H1 (cell line): ENCODE measurements at regions not wholly inside any gene's neighbourhood (a gene's known extent, or its start where the extent isn't known, plus 50 kb on each side); places are given as distances from the start of the nearest gene placed in this dataset.

Source experiments
- CTCF ChIA-PET: fragments of 300-600 bp; sonication (Branson Sonifier 250); formaldehyde crosslinking; loops from one replicate; lab custom pipeline; 2021; ENCODE audit not compliant: partially characterized antibody; lab: Charles Lee
- POLR2A ChIA-PET: fragments of 300-600 bp; sonication (Branson Sonifier 250); formaldehyde crosslinking; loops from one replicate; lab custom pipeline; 2021; ENCODE audit warnings: inconsistent platforms; ENCODE audit not compliant: partially characterized antibody; lab: Charles Lee
- DNase-seq, 2 experiments: peaks; one replicate each; pipeline versions ENCODE4 v3.0.0 to v3.0.0-alpha.2; 2010 to 2022; ENCODE audit warnings: low spot score in 2 of 2, low read depth in 1 of 2, mixed read lengths in 1 of 2
- FAIRE-seq: peaks from 2 replicates; lab custom pipeline; 2011; peaks lifted over from hg19 to GRCh38; lab: Jason Lieb, UNC
- H2AFZ ChIP-seq: 2 replicates; pipeline ENCODE4 v1.8.1; 2012; ENCODE audit warnings: low read length, inconsistent platforms
- H2AK5ac ChIP-seq: 2 replicates; pipeline ENCODE4 v1.6.1; 2013; ENCODE audit warnings: low read depth, low read length
- H2BK120ac ChIP-seq: replicated peaks from 2 replicates; pipeline ENCODE3; 2013; ENCODE audit warnings: low read depth, low read length, inconsistent platforms
- H2BK12ac ChIP-seq: 2 replicates; pipeline ENCODE4 v1.6.1; 2013; ENCODE audit warnings: low read depth, low read length
- H2BK15ac ChIP-seq: 2 replicates; pipeline ENCODE4 v1.6.1; 2013; ENCODE audit warnings: low read length
- H2BK20ac ChIP-seq: 2 replicates; pipeline ENCODE4 v1.6.1; 2013; ENCODE audit warnings: low read length
- H2BK5ac ChIP-seq: 2 replicates; pipeline ENCODE4 v1.6.1; 2013; ENCODE audit warnings: low read depth, low read length
- H3K14ac ChIP-seq: 2 replicates; pipeline ENCODE4 v1.6.1; 2013; ENCODE audit warnings: inconsistent platforms; ENCODE audit not compliant: insufficient read length
- H3K18ac ChIP-seq: 2 replicates; pipeline ENCODE4 v1.6.1; 2013; ENCODE audit warnings: low read length; ENCODE audit errors: extremely low read depth
- H3K23ac ChIP-seq: 2 replicates; pipeline ENCODE4 v1.6.1; 2013; ENCODE audit warnings: inconsistent platforms; ENCODE audit not compliant: insufficient read length
- H3K23me2 ChIP-seq: 2 replicates; pipeline ENCODE4 v1.6.1; 2013; ENCODE audit warnings: low read depth, low read length
- H3K27ac ChIP-seq: 2 replicates; pipeline ENCODE4 v1.6.1; 2011; ENCODE audit warnings: low read depth, low read length, inconsistent platforms
- H3K27me3 ChIP-seq, 4 experiments: replicated peaks in 1 of 4; 1 replicate in 1 of 4; 2 replicates in 3 of 4; pipeline versions ENCODE4 v1.6.1 to v1.8.1; 2011 to 2013; ENCODE audit warnings: low read length in 3 of 4, mild to moderate bottlenecking in 3 of 4, inconsistent platforms in 2 of 4, mixed read lengths in 2 of 4, moderate library complexity in 1 of 4; ENCODE audit not compliant: control insufficient read depth in 3 of 4, insufficient read depth in 3 of 4; ENCODE audit errors: extremely low read depth in 1 of 4
- H3K36me3 ChIP-seq, 4 experiments: 2 replicates each; pipeline versions ENCODE4 v1.6.1 to v1.8.1; 2011 to 2013; ENCODE audit warnings: mild to moderate bottlenecking in 4 of 4, low read length in 3 of 4, moderate library complexity in 2 of 4, control low read depth in 1 of 4, inconsistent platforms in 1 of 4; ENCODE audit not compliant: insufficient read depth in 4 of 4, control insufficient read depth in 2 of 4
- H3K4ac ChIP-seq: replicated peaks from 2 replicates; pipeline ENCODE3; 2013; ENCODE audit warnings: low read length, low read depth, mixed read lengths, inconsistent platforms; ENCODE audit not compliant: insufficient read length
- H3K4me1 ChIP-seq, 4 experiments: replicated peaks in 1 of 4; 1 replicate in 1 of 4; 2 replicates in 3 of 4; pipeline versions ENCODE4 v1.6.1 to v1.8.1; 2011 to 2013; ENCODE audit warnings: low read length in 3 of 4, inconsistent platforms in 2 of 4, mixed read lengths in 1 of 4; ENCODE audit not compliant: insufficient read depth in 4 of 4, control insufficient read depth in 3 of 4
- H3K4me2 ChIP-seq, 2 experiments: 2 replicates each; pipeline versions ENCODE4 v1.6.1 to v1.8.1; 2011 to 2013; ENCODE audit warnings: low read depth in 2 of 2, low read length in 2 of 2, control low read depth in 1 of 2, inconsistent platforms in 1 of 2, mild to moderate bottlenecking in 1 of 2; ENCODE audit not compliant: insufficient read depth in 1 of 2
- H3K4me3 ChIP-seq, 4 experiments: fragments of 200-600, 300-600 bp in 1 of 4; sonication (generic), shearing (Covaris generic), sonication (Bioruptor Twin) in 1 of 4; 2 replicates each; pipeline versions ENCODE4 v1.5.1 to v1.8.1; 2011 to 2016; ENCODE audit warnings: low read length in 4 of 4, low read depth in 3 of 4, control low read depth in 2 of 4, inconsistent platforms in 2 of 4, mild to moderate bottlenecking in 2 of 4, mixed read lengths in 1 of 4, moderate library complexity in 1 of 4; ENCODE audit not compliant: insufficient read depth in 2 of 4; ENCODE audit errors: extremely low read depth in 1 of 4
- H3K56ac ChIP-seq: replicated peaks from 2 replicates; pipeline ENCODE3; 2013; ENCODE audit warnings: low read depth, mild to moderate bottlenecking, mixed read lengths, low read length, inconsistent platforms; ENCODE audit not compliant: insufficient read length
- H3K79me1 ChIP-seq: 2 replicates; pipeline ENCODE4 v1.6.1; 2013; ENCODE audit warnings: low read depth, low read length, control low read depth
- H3K79me2 ChIP-seq, 2 experiments: 2 replicates each; pipeline versions ENCODE4 v1.6.1 to v1.8.1; 2012 to 2013; ENCODE audit warnings: low read length in 2 of 2, mild to moderate bottlenecking in 2 of 2, inconsistent platforms in 1 of 2; ENCODE audit not compliant: insufficient read depth in 2 of 2, control insufficient read depth in 1 of 2
- H3K9ac ChIP-seq, 4 experiments: replicated peaks in 1 of 4; 1 replicate in 1 of 4; 2 replicates in 3 of 4; pipeline versions ENCODE4 v1.6.1 to v1.8.1; 2011 to 2013; ENCODE audit warnings: low read depth in 3 of 4, low read length in 3 of 4, control low read depth in 2 of 4, mild to moderate bottlenecking in 2 of 4, moderate library complexity in 2 of 4, inconsistent platforms in 1 of 4; ENCODE audit errors: extremely low read depth in 1 of 4
- H3K9me3 ChIP-seq, 2 experiments: 2 replicates each; pipeline versions ENCODE4 v1.6.1 to v1.8.1; 2012 to 2013; ENCODE audit warnings: mild to moderate bottlenecking in 2 of 2, moderate library complexity in 2 of 2, control low read depth in 1 of 2, inconsistent platforms in 1 of 2, low read depth in 1 of 2, low read length in 1 of 2, mixed read lengths in 1 of 2; ENCODE audit not compliant: insufficient read depth in 2 of 2
- H4K20me1 ChIP-seq, 2 experiments: replicated peaks in 1 of 2; 2 replicates each; pipeline versions ENCODE3 to v1.8.1; 2011 to 2013; ENCODE audit warnings: inconsistent platforms in 2 of 2, low read length in 2 of 2, mild to moderate bottlenecking in 1 of 2; ENCODE audit not compliant: insufficient read depth in 2 of 2, control insufficient read depth in 1 of 2
- H4K5ac ChIP-seq: 2 replicates; pipeline ENCODE4 v1.6.1; 2013; ENCODE audit warnings: low read length, low read depth, mixed read lengths, inconsistent platforms; ENCODE audit not compliant: insufficient read length
- H4K8ac ChIP-seq: 2 replicates; pipeline ENCODE4 v1.8.0; 2013; ENCODE audit warnings: mild to moderate bottlenecking, moderate library complexity, low read length, inconsistent platforms; ENCODE audit not compliant: insufficient read depth; ENCODE audit errors: extremely low read depth
- H4K91ac ChIP-seq: replicated peaks from 2 replicates; pipeline ENCODE3; 2013; ENCODE audit warnings: low read length, mixed read lengths, inconsistent platforms; ENCODE audit not compliant: insufficient read length
- ASH2L ChIP-seq: fragments of 200-600, 300-600 bp; sonication (generic); IDR thresholded peaks from one replicate; pipeline ENCODE4 v1.7.1; 2017; ENCODE audit warnings: low read length
- BRCA1 ChIP-seq: IDR thresholded peaks from 2 replicates; pipeline ENCODE4 v1.6.1; 2012; ENCODE audit warnings: low read depth, low read length, improper control_type of control experiment
- CBX8 ChIP-seq: fragments of 300-800, 300-1000 bp; sonication (generic); IDR thresholded peaks from 2 replicates; pipeline ENCODE4 v1.7.1; 2016; ENCODE audit warnings: low read depth, low read length, borderline replicate concordance
- CEBPB ChIP-seq: IDR thresholded peaks from 2 replicates; pipeline ENCODE4 v1.6.1; 2012; ENCODE audit warnings: low read depth, low read length
- EZH2 ChIP-seq: fragments of 200-600 bp; sonication (generic); IDR thresholded peaks from 2 replicates; pipeline ENCODE4 v1.7.1; 2012; ENCODE audit warnings: low read depth, mild to moderate bottlenecking, moderate library complexity, low read length, inconsistent platforms; ENCODE audit not compliant: severe bottlenecking
- KDM5A ChIP-seq: fragments of 200-600 bp; IDR thresholded peaks from 2 replicates; pipeline ENCODE4 v1.7.1; 2012; ENCODE audit warnings: mild to moderate bottlenecking, low read length, inconsistent platforms, mixed read lengths
- RAD21 ChIP-seq, 2 experiments: IDR thresholded peaks in 1 of 2; conservative IDR thresholded peaks in 1 of 2; 2 replicates each; pipeline ENCODE4 v1.6.1; 2011; ENCODE audit warnings: low read depth in 2 of 2, low read length in 2 of 2, improper control_type of control experiment in 1 of 2, inconsistent platforms in 1 of 2, mild to moderate bottlenecking in 1 of 2, moderate library complexity in 1 of 2
- SAP30 ChIP-seq: fragments of 300-600 bp; sonication (generic); IDR thresholded peaks from 2 replicates; pipeline ENCODE4 v1.7.1; 2012; ENCODE audit warnings: low read length, moderate library complexity, mild to moderate bottlenecking, inconsistent platforms; ENCODE audit not compliant: insufficient read depth, insufficient replicate concordance
- SIX5 ChIP-seq: IDR thresholded peaks from 2 replicates; pipeline ENCODE4 v1.6.1; 2011; ENCODE audit warnings: mild to moderate bottlenecking, low read depth, low read length
- TAF7 ChIP-seq: optimal IDR thresholded peaks from 2 replicates; pipeline ENCODE3; 2011; ENCODE audit warnings: low read depth, mild to moderate bottlenecking, inconsistent platforms, low read length, moderate library complexity, borderline replicate concordance
- WGBS, 2 experiments: shearing (Covaris generic) in 1 of 2; methylation state at CpG; one replicate each; pipeline versions ENCODE4 v1.1.6 to v1.1.7; 2013 to 2015; ENCODE audit warnings: low lambda C conversion rate in 2 of 2, mixed read lengths in 2 of 2, inconsistent platforms in 1 of 2, low coverage in 1 of 2, missing lambda C conversion rate in 1 of 2; ENCODE audit not compliant: insufficient replicate concordance in 2 of 2, insufficient coverage in 1 of 2, insufficient read length in 1 of 2; ENCODE audit errors: extremely low coverage in 1 of 2, missing lambda C conversion rate in 1 of 2; 5-methylcytosine and 5-hydroxymethylcytosine counted together

DNA sequence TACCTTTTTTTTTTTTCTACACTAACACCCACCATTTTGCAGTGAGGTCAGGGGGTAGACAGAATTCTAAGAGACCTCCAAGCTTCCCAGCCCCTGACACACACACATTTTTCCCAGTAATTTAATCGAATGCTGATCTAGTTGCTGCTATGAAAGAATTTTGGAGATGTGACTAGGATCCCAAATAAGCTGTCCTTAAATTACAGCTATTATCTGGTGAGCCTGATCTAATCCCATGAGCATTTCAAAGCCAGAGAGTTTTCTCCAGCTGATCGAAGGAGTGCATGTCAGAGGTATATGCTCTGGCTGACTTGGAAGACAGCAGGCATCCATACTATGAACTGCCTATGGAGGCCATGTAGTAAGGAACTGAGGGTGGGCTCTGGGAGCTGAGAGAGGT is 503.8 kb upstream of the MARCKS start:
- Histone ChIP-seq H3K23me2 (no peaks in the 10 kb centered on the region), H3K14ac (no peak overlapping the region), H2BK15ac (no peak overlapping the region), H3K56ac (no peak overlapping the region), H3K4me2 (no peak overlapping the region), H4K8ac (no peak overlapping the region), H4K5ac (no peak overlapping the region), H2BK20ac (no peak overlapping the region), H2AK5ac (no peak overlapping the region), H3K27me3 (no peaks in the 10 kb centered on the region), H2BK5ac (no peak overlapping the region), H3K4me3 (no peak overlapping the region), H2BK120ac (no peak overlapping the region), H2BK12ac (no peak overlapping the region), H3K4ac (no peak overlapping the region), H2AFZ (no peak overlapping the region), H4K91ac (no peak overlapping the region), H3K9me3 (no peaks in the 10 kb centered on the region), H3K4me1 (no peaks in the 10 kb centered on the region), H3K27ac (no peak overlapping the region), H3K79me2 (no peaks in the 10 kb centered on the region), H3K79me1 (no peaks in the 10 kb centered on the region), H3K36me3 (no peaks in the 10 kb centered on the region), H4K20me1 (no peaks in the 10 kb centered on the region), H3K18ac (no peak overlapping the region), H3K23ac (no peak overlapping the region), H3K9ac (no peak overlapping the region)
- CTCF ChIA-PET: interaction anchor here (0.9 kb wide), 1 partner anchor 12 kb away, joined by 3 read pairs; no protein-coding TSS in a partner anchor
- 90% methylated on average over 2 of the region's 2 CpGs; no CpG with 5 or more reads in 1 of the 2 experiments for WGBS, 2 experiments
- POLR2A ChIA-PET: no interaction called here
- TF ChIP-seq CEBPB (no peak), KDM5A (no peak), SAP30 (no peak), EZH2 (no peak), CBX8 (no peak), TAF7 (no peak), SIX5 (no peak), BRCA1 (no peak), ASH2L (no peak), RAD21 (IDR thresholded peaks at IDR 0.05 in 1 of 2, conservative IDR thresholded peaks at IDR 0.05 in 1 of 2; ENCODE audit: low read depth in 2 of 2, low read length in 2 of 2) (no peak)
- no peak for FAIRE-seq
- DNase-seq: no peak
